GM10248 (cell line): ENCODE measurements at regions not wholly inside any gene's neighbourhood (a gene's known extent, or its start where the extent isn't known, plus 50 kb on each side); places are given as distances from the start of the nearest gene placed in this dataset.

Experiments
- CTCF ChIA-PET: fragments of 300-600 bp; sonication (Branson Sonifier 250); formaldehyde crosslinking; extraction: SDS; loops from one replicate; lab custom pipeline; 2021; ENCODE audit warnings: antibody characterized with exemption; lab: Yijun Ruan, JAX
- POLR2A ChIA-PET: fragments of 350-650 bp; sonication (Branson Sonifier 250); formaldehyde crosslinking; extraction: SDS; loops from one replicate; lab custom pipeline; 2020; ENCODE audit warnings: antibody characterized with exemption; lab: Yijun Ruan, JAX
- DNase-seq: peaks from one replicate; pipeline ENCODE4 v3.0.0; 2012; ENCODE audit errors: extremely low spot score
- CTCF ChIP-seq: IDR thresholded peaks from 2 replicates; pipeline ENCODE4 v1.5.1; 2012; ENCODE audit warnings: mild to moderate bottlenecking, low read depth; ENCODE audit errors: extremely low read depth, missing control alignments, control extremely low read depth

- DNase-seq: no peak
- POLR2A ChIA-PET: no interaction called here
- no peak for TF ChIP-seq CTCF
- CTCF ChIA-PET: no interaction called here
Observed at GRCh38 chr11:41775296-41775695, 315.8 kb upstream of the LRRC4C start.

GRCh38 chr11:41779401-41779960 is 320.0 kb upstream of the LRRC4C start:
- POLR2A ChIA-PET: no interaction called here
- CTCF ChIA-PET: no interaction called here
- DNase-seq: no peak
- no peak for TF ChIP-seq CTCF

DNA sequence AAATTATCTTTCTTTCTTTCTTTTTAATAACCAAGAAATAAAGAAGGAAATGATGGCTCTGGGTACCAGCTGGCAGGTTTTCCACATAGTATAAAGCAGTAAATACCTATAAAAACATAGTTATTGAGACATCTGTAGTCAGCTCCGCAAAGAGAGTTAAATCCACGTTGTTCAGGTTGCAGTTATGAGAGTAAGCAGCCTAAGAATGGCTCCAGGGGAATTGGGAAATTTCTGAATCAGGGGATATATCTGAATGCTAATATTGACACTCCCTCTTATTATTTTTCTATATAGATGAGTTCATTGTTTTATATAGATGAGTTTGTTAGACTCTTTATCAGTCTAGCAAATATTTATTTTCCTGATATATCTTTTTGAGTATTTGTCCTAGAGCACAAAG is 322.0 kb upstream of the LRRC4C start:
- DNase-seq: no peak
- TF ChIP-seq CTCF: no peak
- ChIA-PET CTCF (no interaction called here), POLR2A (no interaction called here)

GRCh38 chr11:41784513-41785335 is 325.3 kb upstream of the LRRC4C start:
- no peak for DNase-seq
- TF ChIP-seq CTCF: no peak
- POLR2A ChIA-PET: no interaction called here
- CTCF ChIA-PET: interaction anchor here (1.0 kb wide), 1 partner anchor 13 kb away, joined by 3 read pairs; no protein-coding TSS in a partner anchor

DNA sequence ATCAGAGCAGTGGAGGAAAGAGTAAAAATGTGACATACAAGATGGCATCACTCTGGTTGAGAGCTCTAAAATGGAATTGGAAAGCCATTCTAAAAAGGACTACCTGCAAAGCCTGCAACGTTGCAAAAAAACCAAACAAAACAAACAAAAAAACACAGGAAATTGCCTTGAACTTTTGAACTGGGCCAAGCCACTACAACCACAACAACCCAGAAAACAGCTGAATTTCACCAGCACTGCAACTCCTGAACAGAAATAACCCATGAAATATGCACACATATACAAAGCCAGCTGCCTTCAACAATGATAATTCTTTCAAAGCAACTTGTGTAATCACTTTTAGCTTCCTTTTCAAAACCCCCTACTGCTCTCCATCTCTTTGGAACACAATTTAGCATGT is 326.6 kb upstream of the LRRC4C start:
- no peak for DNase-seq

GRCh38 chr11:41788177-41788576 is 328.7 kb upstream of the LRRC4C start:
- CTCF ChIA-PET: no interaction called here
- TF ChIP-seq CTCF: no peak

More for the DNA sequence above, 326.6 kb upstream of the LRRC4C start:
- CTCF ChIA-PET: interaction anchor here (1.0 kb wide), 1 partner anchor 14 kb away, joined by 3 read pairs; no protein-coding TSS in a partner anchor
- POLR2A ChIA-PET: no interaction called here
- no peak for TF ChIP-seq CTCF

More at GRCh38 chr11:41788177-41788576, 328.7 kb upstream of the LRRC4C start:
- POLR2A ChIA-PET: no interaction called here
- no peak for DNase-seq
